ENCODE measurements at regions not wholly inside any gene's neighbourhood (a gene's known extent, or its start where the extent isn't known, plus 50 kb on each side); places are given as distances from the start of the nearest gene placed in this dataset.

DNA sequence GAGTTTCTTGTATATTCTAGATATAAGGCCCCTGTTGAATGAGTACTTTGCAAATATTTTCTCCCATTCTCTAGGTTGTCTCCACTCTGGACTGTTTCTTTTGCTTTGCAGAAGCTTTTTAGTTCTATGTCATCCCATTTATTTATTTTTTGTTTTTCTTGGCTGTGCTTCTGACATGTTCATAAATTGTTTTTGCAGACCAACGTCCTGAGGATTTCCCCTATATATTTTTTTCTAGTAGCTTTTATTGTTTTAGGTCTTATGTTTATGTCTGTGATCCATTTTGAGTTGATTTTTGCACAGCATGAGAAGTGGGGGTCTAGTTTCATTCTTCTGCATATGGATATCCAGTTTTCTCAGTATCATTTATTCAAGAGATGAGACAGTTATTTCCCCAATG lies 70.4 kb upstream of the BTG1 start:
- no peak for ATAC-seq

DNA sequence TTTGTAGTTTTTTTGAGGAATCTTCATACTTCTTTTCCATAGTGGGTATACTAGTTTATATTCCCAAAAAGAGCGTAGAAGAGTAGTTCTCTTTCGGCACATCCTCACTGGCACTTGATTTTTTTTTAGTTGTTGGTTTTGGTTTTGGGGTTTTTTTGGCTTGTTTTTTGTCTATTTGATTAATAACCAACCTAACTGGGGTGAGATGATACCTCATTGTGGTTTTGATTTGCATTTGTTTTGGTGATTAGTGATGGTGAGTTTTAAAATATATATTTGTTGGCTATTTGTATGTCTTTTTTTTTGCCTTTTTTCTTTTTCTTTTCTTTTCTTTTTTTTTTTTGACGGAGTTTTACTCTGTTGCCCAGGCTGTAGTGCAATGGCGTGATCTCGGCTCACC lies 69.7 kb upstream of the BTG1 start:
- ATAC-seq = no peak

DNA sequence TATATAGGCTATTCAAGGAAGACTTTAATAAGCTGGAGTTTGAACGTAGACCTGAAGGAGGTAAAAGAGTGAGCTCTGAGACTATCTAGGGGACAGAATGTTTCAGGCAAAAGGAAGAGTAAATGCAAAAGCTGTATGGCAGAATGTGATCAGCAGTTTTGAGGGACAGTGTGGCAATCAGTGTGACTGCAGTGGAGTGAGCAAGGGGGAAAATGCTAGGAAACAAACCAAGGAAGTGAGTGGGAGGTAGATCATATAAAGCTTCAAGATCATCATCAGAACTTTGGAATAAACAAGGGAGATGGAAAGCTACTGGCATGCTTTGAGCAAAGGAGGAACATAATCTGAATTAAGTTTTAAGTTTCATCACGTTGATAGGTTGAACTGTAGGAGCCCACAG lies 67.5 kb upstream of the BTG1 start:
- no peak for ATAC-seq

DNA sequence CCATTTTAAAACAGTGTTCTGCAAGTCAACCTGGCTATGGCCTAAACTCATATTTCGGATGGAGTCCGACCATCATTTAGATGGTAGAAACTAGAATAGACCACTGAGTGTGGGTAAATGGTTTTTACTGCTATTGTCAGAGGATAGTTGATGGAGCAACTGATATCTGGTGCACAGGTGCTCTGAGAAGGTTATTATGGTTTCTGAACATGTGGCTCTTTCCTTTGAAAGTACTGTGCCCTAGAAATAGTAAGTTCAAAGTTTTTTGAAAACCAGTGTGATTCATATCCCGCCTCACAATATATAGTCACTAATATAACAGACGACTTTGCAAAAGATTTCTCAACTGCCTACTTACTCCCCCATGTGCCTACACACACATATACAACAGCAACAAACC lies 64.4 kb upstream of the BTG1 start:
- no peak for ATAC-seq

DNA sequence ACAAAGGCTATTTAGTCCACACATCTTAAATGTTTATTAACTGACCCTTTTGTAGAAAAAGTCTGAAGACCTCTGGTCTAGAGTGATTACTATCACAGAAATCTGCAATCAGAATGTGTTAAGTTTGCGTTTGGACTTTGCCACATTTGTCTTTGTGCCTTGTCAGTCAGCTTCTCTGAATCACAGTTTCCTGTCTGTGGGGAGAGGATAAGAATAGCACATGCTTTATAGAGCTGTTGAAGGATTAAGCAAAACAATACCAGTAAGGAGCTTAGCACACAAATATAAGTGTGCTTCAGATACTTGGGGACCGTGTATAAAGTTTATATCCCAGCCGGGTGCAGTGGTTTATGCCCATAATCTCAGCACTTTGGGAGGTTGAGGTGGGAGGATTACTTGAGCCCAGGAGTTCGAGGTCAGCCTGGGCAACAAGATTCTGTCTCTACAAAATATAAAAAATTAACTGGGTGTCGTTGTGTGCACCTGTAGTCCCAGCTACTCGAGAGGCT lies 63.0 kb upstream of the BTG1 start:
- peak; percentile 92 for ATAC-seq

DNA sequence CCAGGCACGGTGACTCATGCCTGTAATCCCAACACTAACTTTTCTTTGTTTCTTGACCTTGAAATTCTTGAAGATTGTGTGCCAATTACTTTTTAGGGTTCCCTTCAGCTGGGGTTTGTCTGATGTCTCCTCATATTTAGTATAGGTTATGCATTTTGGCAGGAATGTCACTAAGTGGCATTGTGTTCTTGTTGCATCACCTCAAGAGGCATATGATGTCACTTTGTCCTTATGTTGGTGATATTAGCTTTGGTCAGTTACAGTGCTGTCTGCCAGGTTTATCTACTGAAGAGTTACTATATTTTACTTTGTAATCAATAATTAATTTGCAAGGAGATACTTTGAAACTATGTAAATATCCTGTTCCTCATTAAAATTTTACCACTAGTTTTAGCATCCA lies 61.0 kb upstream of the BTG1 start:
- ATAC-seq = peak; percentile 35

DNA sequence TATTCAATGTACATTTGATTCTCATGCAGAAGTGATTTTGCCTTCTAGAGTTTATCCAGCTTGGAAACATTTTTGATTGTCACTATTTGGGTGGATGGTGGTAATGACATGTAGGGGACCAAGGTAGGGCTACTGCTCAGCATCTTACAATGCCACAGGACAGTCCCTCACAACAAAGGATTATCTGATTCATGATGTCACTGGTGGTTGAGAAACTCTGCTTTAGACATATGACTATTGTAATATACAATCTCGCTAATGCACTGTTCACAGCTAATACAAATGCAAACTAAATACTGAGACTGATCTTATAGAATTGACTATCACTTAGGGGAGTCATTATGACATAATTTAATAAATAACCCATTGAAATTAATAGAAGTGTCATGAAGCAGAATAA lies 60.4 kb upstream of the BTG1 start:
- ATAC-seq = no peak

DNA sequence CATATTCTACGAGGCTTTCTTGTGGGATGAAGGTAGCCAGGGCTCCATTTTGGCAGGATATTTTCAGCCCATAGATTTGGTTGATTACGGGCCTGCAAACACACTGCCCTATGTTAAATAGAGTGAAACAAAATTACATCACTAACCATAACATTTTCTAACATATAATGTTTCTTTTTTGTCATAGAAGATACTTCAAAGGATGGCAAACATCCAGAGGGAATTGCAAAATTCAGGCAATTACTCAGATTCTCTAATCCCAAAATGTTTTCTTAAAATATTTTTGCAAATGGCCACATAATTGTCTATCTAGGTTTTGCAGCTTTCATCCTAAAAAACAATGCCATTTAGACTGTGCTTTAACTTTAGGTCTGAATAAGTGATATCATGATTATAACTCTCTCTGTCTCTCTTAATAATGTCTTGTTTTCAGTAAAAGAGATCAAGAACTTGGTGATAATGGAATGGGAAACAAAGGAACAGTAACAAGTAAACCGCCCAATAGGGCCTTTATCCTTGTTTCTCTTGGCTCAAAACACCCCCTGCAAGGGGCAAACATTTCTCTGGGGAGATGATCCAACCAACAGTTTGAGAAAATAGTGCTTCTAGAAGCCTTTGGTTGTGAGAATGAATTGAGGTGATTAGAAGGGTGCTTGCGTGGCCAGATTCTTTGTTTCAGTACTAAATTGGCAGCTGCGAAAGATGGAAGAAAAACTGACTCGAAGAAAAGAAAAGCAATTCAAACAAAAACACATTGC lies 54.4 kb upstream of the BTG1 start:
- ATAC-seq = no peak

DNA sequence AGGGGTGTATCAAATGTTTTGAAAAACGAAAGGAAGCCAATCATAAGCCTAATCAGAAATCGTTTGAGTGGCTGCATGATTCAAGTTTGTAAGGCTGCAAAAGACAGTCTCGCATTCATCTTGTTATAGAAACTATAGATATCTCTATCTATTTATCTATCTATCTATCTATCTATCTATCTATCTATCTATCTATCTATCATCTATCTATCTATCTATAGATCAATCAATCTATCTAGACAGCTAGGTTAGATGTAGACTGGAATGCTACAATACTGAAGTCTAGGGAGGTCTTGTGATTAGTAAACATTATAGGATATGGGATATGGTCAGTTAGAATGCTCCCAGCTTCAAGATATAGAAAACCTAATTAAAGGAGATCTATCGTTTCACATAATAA lies 52.2 kb upstream of the BTG1 start:
- ATAC-seq = no peak

DNA sequence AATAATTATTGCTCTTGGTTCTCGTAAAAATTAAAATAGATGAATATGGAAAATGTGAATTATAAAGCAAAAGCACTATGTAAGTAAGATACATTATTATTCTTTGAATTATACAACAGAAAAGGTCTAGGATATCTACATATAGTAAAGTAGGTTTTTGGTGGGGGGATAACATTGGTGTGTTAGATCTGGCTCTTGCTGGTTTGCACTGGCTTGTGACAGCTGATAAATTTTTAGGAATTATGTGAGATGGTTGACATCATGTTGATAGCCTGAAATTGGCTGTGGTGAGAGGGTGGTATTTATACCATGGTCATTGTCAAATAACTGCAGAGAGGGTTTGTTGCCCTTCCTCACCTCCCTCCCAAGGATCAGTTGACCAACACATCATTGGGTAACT lies 50.7 kb upstream of the BTG1 start:
- no peak for ATAC-seq
